IMR-90 (cell line): ENCODE measurements at regions not wholly inside any gene's neighbourhood (a gene's known extent, or its start where the extent isn't known, plus 50 kb on each side); places are given as distances from the start of the nearest gene placed in this dataset.
"Not testable (repeated sequence)": the region's sequence is repeated elsewhere in the genome, so short reads cannot be mapped to it uniquely, and the experiment has no call there.

Experiments
- BHLHE40 ChIP-seq: fragments of 150-350 bp; IDR thresholded peaks from 2 replicates; pipeline ENCODE4 v1.6.1; 2016; ENCODE audit warnings: mild to moderate bottlenecking, low read depth, low read length
- CHD1 ChIP-seq: IDR thresholded peaks from 2 replicates; pipeline ENCODE4 v1.6.1; 2012; ENCODE audit warnings: low read depth, low read length, improper control_type of control experiment
- CTCF ChIP-seq: conservative IDR thresholded peaks from 2 replicates; pipeline ENCODE4 v1.5.1; 2012; ENCODE audit warnings: mild to moderate bottlenecking, low read depth, low read length, improper control_type of control experiment
- ELK1 ChIP-seq: fragments of 150-350 bp; IDR thresholded peaks from 2 replicates; pipeline ENCODE4 v1.6.1; 2016; ENCODE audit warnings: low read depth, mild to moderate bottlenecking, low read length, moderate library complexity, borderline replicate concordance
- FOS ChIP-seq: fragments of 150-350 bp; IDR thresholded peaks from 2 replicates; pipeline ENCODE4 v1.6.1; 2016; ENCODE audit warnings: low read depth, low read length
- MAZ ChIP-seq: IDR thresholded peaks from 2 replicates; pipeline ENCODE4 v1.6.1; 2012; ENCODE audit warnings: low read depth, mild to moderate bottlenecking, low read length, improper control_type of control experiment, moderate library complexity, borderline replicate concordance
- MXI1 ChIP-seq: IDR thresholded peaks from 2 replicates; pipeline ENCODE4 v1.6.1; 2012; ENCODE audit warnings: low read depth, mild to moderate bottlenecking, low read length, moderate library complexity, borderline replicate concordance
- NFE2L2 ChIP-seq: fragments of 150-350 bp; IDR thresholded peaks from 2 replicates; pipeline ENCODE4 v1.6.1; 2016; ENCODE audit warnings: low read depth, mild to moderate bottlenecking, low read length
- POLR2A ChIP-seq: IDR thresholded peaks from 2 replicates; pipeline ENCODE4 v1.6.1; 2012; ENCODE audit warnings: mild to moderate bottlenecking, low read depth, low read length
- RAD21 ChIP-seq: IDR thresholded peaks from 2 replicates; pipeline ENCODE4 v1.6.1; 2012; ENCODE audit warnings: low read length, improper control_type of control experiment
- RCOR1 ChIP-seq: IDR thresholded peaks from 2 replicates; pipeline ENCODE4 v1.6.1; 2012; ENCODE audit warnings: mild to moderate bottlenecking, low read length, improper control_type of control experiment; ENCODE audit not compliant: insufficient replicate concordance
- RFX5 ChIP-seq: IDR thresholded peaks from 2 replicates; pipeline ENCODE4 v1.8.0; 2012; ENCODE audit warnings: low read depth, mild to moderate bottlenecking, low read length, moderate library complexity
- SMC3 ChIP-seq: fragments of 150-350 bp; IDR thresholded peaks from 2 replicates; pipeline ENCODE4 v1.6.1; 2016; ENCODE audit warnings: low read depth, mild to moderate bottlenecking, antibody characterized with exemption, low read length, moderate library complexity
- USF2 ChIP-seq: fragments of 150-350 bp; IDR thresholded peaks from 2 replicates; pipeline ENCODE4 v1.6.1; 2017; ENCODE audit warnings: mild to moderate bottlenecking, antibody characterized with exemption, low read length, low read depth

GRCh38 chr5:99581204-99581603, 652.4 kb upstream of the CHD1 start:
- TF ChIP-seq CTCF, POLR2A, MAZ, ELK1, BHLHE40, RAD21, RFX5, SMC3, RCOR1, USF2, CHD1, FOS, NFE2L2, MXI1: not testable (repeated sequence)
